Transverse colon (tissue), 4 donors: ENCODE measurements at regions not wholly inside any gene's neighbourhood (a gene's known extent, or its start where the extent isn't known, plus 50 kb on each side); places are given as distances from the start of the nearest gene placed in this dataset.

ENCODE experiments used
- CTCF ChIP-seq, 5 experiments: fragments of 200-600 bp in 3 of 5; fragments of 450-650 bp in 2 of 5; sonication (generic) in 3 of 5; IDR thresholded peaks; 1 replicate in 2 of 5; 2 replicates in 3 of 5; pipeline ENCODE4 v1.5.1; 2016 to 2017; ENCODE audit warnings: antibody characterized with exemption in 5 of 5, inconsistent platforms in 3 of 5, mild to moderate bottlenecking in 2 of 5, moderate library complexity in 1 of 5
- EP300 ChIP-seq: sonication (generic); formaldehyde crosslinking; IDR thresholded peaks from one replicate; pipeline ENCODE4 v1.6.1; 2017; ENCODE audit warnings: antibody characterized with exemption, low read depth
- POLR2A ChIP-seq: fragments of 450-650 bp; IDR thresholded peaks from one replicate; pipeline ENCODE4 v1.6.1; 2016; ENCODE audit warnings: antibody characterized with exemption, mild to moderate bottlenecking, moderate library complexity
- POLR2AphosphoS5 ChIP-seq, 3 donors: sonication (generic); formaldehyde crosslinking; IDR thresholded peaks; one replicate each; pipeline ENCODE4 v1.6.1; 2016; ENCODE audit warnings: antibody characterized with exemption in 3 of 3

GRCh38 chr6:27644528-27644927 lies 171.6 kb upstream of the ZNF184 start:
- TF ChIP-seq CTCF (IDR thresholded peaks at IDR 0.05) (no peak), EP300 (no peak), POLR2AphosphoS5 (IDR thresholded peaks at IDR 0.05) (no peak), POLR2A (no peak)
